ENCODE measurements at regions not wholly inside any gene's neighbourhood (a gene's known extent, or its start where the extent isn't known, plus 50 kb on each side); places are given as distances from the start of the nearest gene placed in this dataset.

DNA sequence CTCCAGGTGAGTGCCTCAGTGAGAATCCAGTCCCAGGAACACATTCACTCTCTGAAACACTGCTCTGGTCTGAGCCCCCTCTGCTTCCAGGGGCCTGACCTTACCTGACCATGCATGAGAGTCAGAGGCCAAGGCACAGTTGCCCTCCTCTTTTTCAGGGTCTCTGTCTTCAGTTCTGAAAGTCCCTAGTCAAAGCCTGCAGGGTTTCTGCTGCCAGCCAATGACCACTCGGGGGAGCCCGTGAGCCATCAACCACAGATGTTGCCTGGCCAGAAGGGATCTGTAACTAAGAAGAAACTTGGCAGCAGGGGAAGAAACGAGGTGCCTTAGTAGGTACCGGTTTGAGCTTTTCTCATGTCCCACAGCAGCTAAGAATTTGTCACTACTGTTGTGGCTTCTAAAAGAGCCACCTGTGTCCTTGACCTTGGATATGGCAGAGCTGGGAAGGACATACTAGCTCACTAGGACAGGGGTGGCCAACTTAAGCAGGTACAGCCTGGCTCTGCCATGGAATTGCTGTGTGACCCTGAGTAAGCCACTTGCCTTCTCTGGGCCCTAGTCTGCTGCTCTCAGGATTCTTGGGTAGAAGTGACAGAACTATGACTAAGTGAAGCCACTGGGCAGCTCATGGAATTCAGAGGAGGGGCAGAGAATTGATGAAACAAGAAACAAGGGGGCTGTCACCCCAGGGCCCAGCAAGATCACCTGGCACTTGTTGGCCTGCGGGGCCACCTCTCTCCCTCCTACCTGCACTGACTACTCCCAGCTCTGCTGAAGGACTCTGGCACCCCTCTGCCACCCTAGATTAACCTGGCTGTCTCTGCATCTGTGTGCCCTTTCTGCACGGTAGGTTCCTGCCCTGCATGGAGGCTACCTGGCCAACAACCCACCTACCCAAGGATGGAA, 83.8 kb upstream of the GPR26 start:
- peak; percentile 79 for DNase-seq

DNA sequence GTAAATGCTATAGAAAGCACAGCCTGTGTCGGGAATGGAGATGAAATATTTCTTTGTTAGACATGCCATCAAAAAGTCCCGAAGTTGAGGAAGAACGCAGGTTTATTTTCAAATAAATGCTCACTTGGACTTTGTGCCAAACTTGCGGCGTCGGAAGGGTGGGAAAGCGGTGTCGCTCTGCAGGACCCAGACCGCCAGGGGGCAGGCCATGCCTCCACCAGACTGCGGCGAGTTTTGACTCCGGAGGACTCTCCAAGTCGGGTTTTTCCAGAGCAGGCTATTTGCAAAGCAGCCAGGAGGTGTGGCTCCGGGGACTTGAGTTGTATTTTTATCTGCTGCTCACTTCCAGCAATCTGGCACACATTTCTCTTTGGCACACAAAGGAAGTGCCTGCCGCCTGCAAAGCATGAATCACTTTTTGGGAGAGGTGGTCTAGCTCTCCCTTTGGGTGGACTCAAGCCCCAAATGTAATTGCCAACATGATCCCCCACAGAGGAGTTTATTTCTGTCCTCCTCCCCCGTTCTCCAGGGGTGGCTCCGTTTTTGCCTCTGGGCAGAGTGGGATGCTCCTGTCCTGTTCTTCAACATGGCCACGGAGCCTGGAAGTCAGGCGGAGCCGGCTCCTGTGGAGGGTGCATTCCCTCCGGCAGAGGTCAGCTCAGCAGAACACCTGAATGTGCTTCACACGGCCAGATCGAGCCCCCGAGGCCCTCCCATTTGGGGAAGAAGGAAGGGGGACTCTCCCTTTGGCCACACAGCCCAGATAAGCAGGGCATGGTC, 82.3 kb upstream of the GPR26 start:
- DNase-seq: peak; percentile 66

DNA sequence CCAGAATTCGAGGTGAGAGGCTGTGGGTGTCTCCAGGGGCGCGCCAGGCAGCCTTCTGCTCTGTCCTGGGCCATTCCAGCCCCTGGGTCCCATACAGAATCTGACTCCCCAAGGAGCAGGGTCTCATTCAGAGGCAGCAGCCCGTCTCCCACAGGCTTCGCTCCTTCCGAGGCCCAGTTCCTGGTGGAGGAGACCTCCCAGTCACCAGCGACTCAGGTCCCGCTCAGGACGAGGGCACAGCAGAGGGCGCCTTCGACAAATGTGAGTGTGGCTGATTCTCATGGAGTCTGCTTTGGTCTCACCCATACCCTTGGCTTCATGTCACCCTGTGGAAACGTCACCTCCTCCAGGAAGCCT, 81.8 kb upstream of the GPR26 start:
- DNase-seq: no peak

DNA sequence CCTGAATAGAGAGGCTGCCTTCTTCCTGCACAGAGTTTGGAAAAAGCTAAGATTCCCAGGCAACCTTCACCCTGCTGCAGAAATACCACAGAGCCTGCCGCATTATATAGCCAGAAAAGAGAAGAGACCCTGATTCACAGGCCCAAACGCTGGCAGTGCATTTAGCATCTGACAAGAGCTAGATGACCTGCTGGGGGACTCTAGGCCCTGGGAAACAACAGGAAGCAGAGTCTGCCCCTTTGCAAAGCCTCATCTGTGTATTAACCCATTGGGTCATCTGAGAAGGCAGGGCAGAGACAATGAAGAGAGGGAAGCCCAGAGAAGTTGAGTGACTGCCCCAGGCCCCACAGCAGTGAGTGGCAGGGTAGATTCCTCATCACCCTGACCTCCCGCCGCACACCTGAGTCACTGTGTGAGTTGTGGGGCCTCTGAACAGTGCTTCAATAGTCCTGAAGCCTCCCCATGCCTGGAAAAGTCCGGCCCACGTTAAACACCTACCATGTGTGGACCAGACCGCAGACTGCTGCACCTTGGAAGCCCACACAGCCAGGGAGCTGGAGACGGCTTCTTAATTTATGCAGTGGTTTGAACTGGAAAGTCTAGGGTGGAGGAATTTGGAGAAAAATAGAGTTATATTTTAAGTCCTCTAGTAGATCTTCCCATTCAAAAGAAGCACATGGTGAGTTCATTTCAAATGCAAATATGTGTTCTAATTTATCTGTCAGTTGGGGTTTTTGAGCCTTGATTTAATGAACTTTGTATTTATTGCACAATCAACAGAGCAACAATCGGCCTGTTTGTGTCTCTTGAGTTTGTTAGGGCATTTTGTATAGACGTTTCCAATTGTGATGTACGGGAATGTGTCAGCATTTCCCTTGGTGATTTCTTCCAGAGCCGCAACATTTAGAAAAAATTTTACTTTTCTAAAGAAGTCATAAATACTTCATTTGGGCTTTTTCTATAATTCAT, 80.4 kb upstream of the GPR26 start:
- DNase-seq: no peak

DNA sequence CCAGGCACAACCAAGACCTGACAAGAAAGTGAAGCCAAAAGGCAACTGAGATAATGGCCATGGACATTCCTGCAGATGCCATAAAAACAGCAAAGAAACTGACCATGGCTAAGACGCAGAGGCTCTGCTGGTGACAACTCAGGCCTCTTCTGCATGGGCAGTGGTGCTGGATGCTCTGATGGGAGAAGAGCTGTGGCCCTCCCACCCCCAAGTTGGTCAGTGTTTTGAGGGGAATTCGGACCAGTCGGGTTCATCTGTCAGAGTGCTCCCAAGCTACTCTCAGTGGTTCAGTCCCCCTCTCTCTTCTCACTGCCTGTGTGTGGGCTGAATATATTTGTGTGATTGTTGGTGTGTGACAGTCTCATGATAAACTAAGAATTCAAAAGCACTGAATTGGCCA, 79.0 kb upstream of the GPR26 start:
- DNase-seq: no peak

DNA sequence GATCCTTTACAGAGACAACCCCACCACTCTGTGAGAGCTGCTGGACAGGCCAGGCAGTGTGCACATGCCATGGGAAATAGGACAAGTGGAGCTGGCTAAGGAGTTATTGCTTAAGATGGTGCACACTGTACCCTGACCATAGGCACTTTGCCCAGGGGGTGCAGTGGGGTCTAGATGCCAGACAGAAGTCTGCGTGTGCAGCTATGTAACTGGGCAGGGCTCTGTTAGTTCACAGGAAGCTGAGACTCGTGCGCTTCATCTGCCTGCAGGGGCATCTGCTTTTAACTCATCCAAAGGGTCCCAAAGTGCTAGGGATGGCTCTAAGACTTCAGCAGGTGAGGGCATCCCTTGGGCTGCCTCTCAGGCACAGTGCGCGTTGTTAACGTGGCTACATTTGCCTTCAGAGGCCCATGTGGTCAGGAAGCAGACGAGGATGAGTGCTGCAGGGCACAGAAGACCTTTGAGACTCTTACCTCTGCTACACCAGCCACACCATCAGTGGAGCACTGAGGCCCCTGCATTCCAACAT, 77.7 kb upstream of the GPR26 start:
- no peak for DNase-seq

DNA sequence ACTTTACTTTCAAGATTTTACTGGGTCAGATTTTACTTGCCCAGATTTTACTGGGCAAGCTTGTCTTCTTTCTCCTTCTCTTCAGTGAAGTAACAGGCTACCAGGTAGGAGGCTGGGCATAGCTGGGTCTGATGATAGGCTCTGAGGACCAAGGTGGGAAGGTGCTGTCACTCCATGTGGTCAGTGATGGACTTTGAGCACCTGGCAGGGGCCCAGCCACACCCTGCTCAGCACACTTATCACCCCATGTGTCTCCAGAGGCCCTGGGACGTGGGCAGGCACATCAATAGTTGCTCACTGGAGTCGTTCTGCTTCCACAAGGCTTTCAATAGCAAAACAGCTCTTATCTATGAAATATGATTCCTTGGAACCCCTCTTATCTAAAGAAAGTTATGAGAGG, 70.5 kb upstream of the GPR26 start:
- no peak for DNase-seq

DNA sequence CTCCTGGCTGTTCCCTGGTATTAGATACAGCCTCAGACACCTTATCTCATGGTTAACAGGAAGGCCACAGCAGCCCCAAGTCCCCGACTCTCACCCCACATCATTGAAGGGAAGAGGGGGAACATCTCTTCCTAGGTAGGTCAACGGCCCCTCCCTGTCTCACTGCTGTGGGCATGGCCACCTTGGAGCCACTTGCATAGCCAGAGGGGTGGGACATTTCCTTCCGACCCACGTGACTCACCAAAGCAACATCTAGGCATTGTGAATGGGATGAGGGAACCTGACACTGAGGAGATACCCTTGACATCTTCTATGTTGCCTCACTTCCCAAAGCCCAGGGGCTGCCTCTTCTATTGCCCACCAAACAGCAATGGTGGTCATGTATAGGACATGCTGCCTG, 68.5 kb upstream of the GPR26 start:
- no peak for DNase-seq

DNA sequence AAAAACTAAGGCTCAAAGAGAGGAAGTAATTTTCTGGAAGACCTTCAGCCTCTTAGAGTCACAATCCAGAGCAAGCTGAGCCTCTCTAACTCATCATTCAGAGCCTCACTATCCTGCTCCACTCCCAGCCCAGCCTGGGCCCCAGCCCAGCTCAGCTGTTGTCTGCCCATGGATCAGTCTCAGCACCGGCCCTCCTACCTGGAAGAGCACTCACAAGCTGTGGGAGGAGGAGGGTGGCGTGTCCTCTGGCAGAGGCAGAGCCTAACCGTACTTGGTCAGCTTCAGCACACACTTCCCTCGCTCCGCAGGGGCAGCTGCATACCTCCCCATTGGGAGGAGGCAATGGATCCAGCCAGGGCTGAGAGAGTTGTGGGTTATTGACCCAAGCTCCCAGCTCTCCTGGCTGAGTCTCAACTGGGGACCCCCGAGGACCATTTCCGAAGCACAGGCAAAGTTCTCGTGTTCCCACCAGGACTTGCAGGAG, 66.7 kb upstream of the GPR26 start:
- DNase-seq: no peak

DNA sequence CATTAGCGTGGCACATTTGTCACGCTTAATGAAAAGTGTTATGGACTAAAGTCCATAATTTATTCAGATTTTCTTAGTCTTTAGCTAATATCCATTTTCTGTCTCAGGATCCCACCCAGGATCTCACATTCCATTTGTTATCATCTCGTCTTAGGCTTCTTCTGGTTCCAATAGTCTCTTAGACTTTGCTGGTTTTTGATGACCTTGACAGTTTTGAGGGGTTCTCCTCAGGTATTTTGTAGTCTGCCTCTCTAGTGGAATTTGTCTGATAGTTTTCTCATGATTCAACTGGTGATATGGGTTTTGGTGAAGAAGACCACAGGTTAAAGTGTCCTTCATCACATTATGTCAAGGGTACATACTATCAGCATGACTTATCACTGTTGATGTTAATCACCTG, 66.0 kb upstream of the GPR26 start:
- no peak for DNase-seq

DNA sequence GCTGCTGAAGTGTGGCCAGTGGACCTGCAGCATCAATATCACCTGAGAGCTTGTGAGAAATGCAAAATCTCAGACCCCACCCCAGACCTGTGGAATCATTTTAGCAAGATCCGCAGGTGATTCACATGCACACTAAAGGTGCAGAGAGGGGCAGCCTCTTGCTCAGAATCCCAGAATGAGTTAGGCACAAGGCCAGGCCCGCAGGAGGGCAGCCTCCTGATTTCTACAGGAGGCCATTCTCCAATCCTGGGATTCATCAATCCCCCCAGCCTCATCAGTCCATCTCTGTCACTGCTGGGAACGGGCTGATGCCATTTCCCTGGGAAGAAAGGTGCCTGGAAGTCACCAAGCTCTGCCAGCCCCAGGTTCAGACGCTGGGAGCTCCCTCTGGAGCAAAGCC, 63.0 kb upstream of the GPR26 start:
- DNase-seq: no peak

DNA sequence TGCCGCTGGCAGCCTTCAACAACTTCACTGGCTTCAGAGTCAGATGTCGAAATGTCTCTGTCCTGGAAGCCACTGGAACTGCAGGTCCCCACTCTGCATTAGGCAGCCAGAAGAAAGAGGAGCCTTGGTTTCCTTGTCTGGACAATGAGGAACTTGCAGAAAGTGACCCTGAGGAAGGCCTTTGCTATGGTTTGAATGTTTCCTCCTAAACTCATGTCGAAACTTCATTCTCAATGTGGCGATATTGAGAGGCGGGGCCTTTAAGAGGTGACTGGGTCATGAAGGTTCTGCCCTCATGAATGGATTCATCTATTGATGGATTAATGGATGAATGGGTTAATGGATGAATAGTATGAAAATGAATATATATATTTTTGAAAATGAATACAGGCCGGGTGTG, 61.6 kb upstream of the GPR26 start:
- DNase-seq: no peak

DNA sequence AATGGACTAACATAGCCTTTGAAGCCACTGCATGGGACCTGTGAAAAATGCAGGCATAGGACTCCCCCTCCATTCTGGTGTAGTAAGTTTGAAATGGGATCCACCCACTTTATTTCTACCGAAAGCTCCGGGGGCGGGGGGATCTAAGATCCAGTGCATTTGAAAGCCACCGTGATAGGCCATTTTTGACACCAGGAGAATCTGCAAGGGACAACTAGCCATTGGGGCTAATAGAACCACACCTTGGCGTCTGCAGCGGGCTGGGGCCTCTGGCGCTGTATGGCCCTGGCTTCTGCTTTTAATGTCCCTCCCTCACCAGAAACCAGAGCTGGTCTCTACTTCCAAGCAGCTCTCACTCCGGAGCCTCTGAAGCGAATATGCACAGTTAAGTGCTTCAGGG, 60.1 kb upstream of the GPR26 start:
- DNase-seq: no peak

DNA sequence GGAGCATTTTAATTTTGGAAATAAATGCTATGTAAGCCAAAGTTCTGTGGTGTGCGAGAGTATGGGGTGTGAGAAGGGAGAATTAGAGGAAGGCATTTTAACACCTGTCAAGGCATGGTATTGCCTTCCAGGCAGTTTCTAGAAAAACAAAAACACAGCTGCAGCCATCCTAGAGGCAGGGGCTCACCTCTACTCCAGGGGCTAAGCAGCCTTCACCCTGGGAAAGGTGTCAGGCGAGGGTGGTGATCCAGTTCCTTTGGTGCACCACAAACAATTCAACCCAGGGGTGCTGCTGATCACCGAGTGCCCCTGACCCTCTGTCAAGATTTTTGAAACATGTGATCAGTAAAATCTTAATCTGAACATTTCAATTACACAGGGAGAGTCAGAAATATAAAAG, 59.2 kb upstream of the GPR26 start:
- no peak for DNase-seq

DNA sequence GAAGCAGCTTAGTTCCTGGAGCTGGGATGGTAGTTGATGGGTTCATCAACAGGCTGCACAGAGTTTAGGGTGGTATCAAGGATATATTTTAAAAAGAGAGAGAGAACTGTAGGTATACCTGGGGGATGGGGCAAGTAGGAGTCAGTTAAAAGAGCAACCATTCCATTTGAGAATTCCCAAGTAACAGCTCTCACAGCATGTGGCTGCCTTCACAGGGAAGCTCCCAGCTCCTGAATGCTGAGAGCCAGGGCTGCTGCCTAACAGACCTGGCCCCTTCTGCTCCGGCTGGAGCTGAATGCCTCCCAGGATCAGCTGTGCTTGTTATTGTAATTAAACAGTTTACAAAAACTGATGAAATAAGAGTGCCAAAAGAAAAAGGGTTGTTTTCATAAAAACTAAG, 58.8 kb upstream of the GPR26 start:
- no peak for DNase-seq

DNA sequence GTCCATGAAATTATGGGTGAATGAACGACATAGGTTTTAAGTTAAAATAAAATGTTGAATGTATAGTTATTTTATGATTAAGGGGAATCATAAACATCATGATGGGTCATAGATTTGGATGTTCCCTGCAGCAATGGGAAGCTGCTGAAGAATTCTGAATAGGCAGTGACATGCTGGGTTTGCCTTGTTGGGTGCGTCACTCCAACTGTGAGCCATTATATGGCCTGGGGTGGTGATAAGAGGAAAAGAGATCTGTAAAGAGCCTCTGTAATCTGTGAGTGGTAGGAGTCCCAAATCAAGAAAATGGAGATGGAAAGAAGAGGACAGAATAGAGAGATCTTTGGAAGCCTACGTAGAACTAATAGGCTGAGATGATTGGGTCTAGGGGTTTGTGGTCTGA, 58.1 kb upstream of the GPR26 start:
- no peak for DNase-seq

DNA sequence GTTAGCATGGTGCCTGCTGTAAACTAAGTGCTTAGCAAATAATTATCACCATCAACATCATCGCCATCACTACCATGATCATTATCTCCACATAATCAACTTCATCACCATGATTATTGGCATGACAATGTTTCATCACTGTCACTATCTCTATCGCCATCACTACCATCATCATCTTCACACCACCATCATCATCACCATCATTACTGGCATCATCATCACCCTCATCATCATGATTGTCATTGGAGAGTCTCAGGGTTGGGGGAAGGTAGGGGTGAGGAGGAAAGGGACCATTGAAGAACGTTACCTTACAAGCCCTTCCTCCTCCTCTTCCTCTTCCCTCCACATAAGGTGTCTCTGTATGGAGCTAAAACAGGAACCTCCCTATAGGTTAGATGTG, 54.9 kb upstream of the GPR26 start:
- no peak for DNase-seq

DNA sequence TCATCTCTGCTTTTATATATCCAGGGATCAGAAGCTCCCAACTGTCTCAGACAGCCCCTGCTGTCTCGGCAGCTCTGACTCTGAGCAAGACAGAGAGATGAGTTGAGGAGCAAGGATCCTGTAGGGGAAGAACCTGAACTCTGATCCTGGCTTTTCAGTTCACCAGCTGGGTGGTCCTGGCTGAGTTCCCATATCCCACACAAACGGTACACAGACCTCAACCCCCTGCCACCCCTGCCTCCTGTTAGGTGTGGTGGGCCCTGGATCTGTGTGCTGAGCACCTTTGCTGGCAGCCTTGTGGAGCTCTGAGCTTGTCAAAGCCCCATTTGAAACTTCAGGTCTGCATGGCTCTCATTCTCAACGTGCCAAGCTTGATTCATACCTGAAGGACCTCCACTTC, 54.3 kb upstream of the GPR26 start:
- no peak for DNase-seq

DNA sequence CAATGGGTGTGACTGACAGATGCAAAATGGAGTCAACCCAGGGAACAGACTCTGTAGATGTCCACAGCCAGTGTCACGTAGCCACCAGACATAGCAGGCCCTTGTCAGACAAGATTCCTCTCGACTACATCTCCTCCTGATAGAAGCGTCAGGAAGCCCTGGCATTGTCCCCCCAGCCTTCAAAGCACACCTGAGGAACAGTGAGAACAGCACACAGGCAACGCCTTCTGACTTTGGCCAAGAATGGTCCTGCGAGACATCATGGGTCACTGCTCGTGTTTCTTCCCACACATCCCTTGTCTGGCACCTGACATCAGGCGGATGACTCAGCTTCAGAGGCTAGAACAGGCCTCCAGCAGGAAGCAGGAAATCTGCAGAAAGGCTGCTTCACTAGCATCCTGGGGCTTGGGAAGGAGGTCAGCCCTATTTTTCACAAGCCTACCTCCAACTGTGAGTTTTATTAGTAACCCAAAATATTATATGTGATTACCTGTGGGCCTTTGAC, 52.8 kb upstream of the GPR26 start:
- DNase-seq: no peak

DNA sequence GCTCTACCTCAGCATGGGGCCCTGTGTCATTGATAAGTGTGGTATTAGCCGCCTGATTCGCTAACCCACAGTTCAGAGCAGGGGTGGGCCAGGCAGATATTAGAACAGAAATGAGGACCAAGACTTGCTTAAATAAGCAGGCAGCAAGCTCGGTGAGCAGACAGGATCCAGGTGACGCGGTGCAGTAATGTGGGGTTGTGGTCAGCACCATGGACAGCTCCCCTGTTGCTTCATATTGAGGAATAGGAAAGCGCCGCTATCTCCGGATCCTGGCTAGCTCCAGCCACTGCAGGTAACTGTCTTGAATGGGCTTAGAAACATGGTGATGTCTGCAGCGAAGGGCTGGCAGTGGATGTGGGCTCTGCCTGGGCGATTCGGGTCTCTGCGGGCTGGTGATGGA, 51.3 kb upstream of the GPR26 start:
- DNase-seq: peak; percentile 52
